Posterior vena cava (tissue), 2 donors: ENCODE measurements at regions not wholly inside any gene's neighbourhood (a gene's known extent, or its start where the extent isn't known, plus 50 kb on each side); places are given as distances from the start of the nearest gene placed in this dataset.
A peak's percentile ranks its signal among the peaks of the same experiment; 100 is the strongest.
"Not testable (repeated sequence)": the region's sequence is repeated elsewhere in the genome, so short reads cannot be mapped to it uniquely, and the experiment has no call there.

Experiments used
- DNase-seq: peaks from one replicate; pipeline ENCODE4 v3.0.0-alpha.2; 2020; ENCODE audit warnings: low spot score
- intact Hi-C, 2 donors: fragments of 100-400 bp; cut with DNase I; formaldehyde crosslinking; loops; one replicate each; pipeline versions ENCODE4 v1.14.1 to v1.14.2; 2022 to 2023
- donor health status: DM: yes; HTN: yes; CAD: no.
- donor health status: DM: yes; HTN: yes; CAD: no.

DNA sequence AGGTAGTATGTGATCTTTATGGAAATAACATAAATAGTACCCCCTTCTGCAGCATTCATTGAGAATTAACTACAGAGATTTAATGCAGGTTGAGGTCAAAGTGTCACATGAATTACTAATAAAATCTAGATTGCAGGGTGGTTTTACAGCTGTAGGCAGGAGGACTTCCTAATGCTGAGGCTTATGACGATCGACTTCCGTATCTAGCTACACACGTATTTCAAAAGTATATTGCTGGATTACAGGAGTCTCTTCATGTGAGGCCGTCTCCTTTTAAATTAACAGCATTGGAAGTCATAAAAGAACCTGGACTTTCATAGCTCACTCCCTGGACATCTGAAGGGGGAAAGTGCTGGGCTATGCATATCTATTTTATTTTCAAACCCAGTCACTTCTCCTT is 180.9 kb downstream of the OSTF1 start:
- intact Hi-C loops, result loop anchor here in 1 of 2 donors (10.0 kb wide), 1 partner anchor 596 kb away; no protein-coding TSS in a partner anchor
- no peak for DNase-seq

DNA sequence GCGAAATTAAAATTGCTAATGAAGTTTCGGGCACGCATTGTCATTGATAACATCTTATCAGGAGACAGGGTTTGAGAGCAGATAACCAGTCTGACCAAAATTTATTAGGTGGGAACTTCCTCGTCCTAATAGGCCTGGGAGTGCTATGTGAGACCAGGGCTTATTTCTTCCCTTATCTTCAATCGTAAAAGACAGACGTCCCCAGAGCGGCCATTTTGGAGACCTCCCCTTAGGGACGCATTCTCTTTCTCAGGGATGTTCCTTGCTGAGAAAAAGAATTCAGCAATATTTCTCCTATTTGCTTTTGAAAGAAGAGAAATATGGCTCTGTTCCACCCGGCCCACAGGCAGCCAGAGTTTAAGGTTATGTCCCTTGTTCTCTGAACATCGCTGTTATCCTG is 184.7 kb downstream of the OSTF1 start:
- intact Hi-C loops, result loop anchor here in 1 of 2 donors (5.0 kb wide), 1 partner anchor 1039 kb away; no protein-coding TSS in a partner anchor

DNA sequence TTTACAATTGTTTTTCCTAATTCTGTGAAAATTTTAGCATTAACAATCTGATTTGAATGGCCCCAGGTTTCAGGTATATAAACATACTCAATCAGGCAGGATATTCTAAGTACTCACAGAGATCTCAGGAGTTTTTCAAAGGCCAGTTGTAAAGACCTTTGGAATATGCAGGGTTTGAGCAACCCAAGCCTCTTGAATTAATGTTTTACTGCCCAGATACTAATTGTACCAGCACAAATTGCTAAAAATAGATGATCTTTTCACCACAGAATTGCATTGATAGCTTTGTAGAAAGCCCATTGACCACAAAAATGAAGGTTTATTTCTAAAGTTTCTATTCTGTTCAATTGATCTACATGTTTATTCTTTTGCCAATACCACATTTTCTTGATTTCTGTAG is 186.5 kb downstream of the OSTF1 start:
- DNase-seq, result no peak
- intact Hi-C loops, result loop anchor here in 1 of 2 donors (5.0 kb wide), 1 partner anchor 1038 kb away; no protein-coding TSS in a partner anchor

More for the DNA sequence above, 184.7 kb downstream of the OSTF1 start:
- DNase-seq, result not testable (repeated sequence)

DNA sequence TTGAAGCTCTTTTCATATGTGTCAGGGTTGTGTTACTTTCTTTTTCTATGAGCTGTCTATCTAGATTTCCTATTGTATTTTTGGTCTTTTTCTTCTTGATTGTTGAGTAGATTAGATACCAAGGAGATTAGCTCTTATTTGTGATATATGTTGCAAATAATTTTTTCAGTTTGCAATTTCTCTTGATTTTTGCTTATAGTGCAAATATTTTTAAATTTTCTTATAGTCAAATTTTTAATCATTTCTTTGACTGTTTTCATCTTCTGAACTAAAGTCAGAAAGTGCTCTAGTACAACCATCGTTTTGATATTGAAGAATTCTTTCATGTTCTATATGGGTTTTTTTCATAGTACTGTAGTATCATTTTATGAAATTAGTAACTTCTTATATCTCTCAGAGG is 193.7 kb downstream of the OSTF1 start:
- no peak for DNase-seq
- intact Hi-C loops, result no loop called here

DNA sequence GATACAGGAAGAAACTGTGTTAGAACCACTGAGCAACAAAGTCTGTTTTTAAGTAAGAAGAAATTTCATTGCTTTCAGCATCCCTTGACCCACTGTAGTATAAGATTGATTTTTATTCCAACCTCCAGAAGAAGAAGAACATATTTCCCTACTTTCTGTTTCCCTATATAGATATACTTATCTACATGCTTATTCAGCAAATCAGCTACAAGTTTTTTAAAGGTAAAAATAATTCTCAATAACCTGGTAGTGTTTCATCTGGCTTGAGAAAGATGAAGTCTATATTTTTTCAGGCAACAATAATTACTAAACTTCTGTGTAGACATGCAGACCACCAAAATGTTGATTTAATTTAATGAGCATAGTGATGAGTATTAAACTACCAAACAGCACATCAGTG is 201.0 kb downstream of the OSTF1 start:
- no peak for DNase-seq
- intact Hi-C loops, result no loop called here

DNA sequence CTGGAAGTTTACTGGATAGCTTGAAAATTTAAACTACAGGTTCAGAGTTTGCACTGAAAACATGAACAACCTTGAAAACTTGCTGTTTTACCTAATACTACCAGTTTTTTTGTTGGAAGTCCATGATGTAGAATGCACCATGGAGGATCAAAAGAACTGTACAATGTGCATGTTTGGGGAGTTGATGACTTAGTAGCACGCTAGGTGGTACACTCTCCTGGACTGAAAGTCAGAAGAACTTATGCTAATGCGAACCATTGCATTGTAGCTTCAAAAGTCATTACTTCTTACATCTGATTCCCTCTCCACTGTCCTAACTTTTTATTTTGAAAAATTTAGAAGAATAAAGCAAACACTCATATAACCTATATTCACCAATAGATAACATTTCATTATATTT is 211.0 kb downstream of the OSTF1 start:
- no peak for DNase-seq
- intact Hi-C loops, result no loop called here

DNA sequence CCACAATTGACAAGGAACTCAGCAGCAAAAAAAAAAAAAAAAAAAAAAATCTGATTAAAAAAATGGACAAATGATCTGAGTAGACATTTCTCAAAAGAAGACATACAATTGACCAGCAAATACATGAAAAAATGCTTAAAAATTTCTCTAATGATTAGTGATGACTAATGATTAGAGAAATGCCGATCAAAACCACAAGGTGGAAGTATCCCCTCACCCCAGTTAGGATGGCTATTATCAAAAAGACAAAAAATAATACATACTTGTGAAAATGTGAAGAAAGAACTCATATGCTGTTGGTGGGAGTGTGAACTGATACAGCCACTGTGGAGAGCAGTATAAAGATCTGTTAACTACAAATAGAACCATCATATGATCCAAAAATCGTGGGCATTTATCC is 245.3 kb downstream of the OSTF1 start:
- DNase-seq, result no peak
- intact Hi-C loops, result no loop called here

DNA sequence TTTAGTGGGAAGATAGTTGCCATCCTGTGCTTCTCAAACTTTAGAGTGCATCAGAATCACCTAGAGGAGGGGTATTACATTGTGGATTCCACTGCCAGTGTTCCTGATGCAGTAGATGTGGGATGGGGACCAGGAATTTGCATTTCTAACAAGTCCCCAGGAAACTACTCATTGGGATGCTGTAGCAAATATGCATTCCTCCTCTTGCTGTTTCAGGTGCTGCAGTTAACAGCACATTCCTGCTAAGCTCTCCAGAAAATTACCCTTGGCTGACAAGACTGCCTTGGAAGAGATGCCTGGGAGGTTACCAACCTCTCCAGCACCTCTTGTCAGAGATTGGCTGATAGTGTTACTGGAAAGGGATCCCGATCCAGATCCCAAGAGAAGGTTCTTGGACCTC is 270.5 kb downstream of the OSTF1 start:
- intact Hi-C loops, result no loop called here
- DNase-seq, result no peak

DNA sequence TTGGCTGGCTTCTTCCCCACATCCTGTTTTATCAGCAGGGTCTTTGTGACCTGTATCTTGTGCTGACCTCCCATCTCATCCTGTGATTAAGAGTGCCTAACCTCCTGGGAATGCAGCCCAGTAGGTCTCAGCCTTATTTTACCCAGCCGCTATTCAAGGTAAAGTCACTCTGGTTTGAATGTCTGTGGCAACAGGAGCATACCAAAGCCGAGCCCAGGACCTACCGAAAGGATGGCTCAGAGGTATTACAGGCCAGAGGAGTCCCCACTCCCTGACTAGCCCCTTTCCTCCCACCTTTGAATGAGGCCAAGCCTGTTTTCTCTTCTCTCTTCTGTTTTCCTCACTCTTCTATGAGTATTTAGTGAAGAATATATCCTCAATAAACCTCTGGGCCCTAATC is 271.3 kb downstream of the OSTF1 start:
- intact Hi-C loops, result no loop called here
- DNase-seq, result no peak

DNA sequence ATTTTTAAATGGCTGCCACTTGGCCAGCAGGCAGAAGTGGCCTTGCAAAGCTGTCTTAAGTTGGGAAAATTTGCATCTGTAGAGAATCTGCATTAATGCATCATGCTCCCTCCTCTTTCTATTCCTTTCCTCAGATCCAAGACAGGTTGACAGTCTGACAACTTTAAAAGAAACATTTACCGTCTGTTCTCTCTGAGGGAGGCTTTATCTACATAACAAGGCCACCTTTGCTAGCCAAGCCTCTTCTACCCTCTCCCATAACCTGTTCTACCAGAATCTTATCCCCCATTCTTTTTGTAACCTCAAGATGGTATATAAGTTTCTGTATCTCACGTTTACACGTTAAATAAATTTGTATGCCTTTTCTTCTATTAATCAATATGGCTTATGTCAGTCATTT is 271.9 kb downstream of the OSTF1 start:
- intact Hi-C loops, result no loop called here
- no peak for DNase-seq

DNA sequence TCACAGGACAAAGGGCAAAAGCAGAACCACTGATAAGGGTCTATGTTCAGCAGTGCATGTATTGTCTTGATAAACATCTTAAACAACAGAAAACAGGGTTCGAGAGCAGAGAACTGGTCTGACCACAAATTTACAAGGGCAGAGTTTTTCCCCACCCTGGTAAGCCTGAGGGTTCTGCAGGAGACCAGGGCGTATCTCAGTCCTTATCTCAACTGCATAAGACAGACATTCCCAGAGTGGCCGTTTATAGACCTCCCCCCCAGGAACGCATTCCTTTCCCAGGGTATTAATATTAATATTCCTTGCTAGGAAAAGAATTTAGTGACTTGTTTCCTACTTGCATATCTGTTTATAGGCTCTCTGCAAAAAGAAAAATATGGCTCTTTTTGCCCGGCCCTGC is 274.1 kb downstream of the OSTF1 start:
- DNase-seq, intact Hi-C loops: not testable (repeated sequence)

DNA sequence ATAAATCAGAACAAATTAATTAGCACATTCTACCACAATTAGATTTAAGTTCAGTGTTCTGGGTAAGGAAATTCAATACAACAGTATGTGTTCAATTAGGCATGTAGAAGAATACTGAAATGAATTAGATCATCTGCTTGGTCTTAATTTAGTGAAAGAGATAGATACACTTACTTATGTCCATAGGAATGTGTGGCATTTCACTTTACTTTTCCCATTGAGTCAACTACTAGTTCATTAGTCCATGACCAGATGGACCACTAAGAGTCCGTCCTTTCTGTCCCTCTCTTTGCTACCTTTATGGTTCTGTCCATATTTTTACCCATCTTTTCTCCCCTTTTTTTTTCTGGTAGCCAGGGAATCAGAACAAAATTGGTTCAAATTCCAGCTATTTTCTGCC is 276.9 kb downstream of the OSTF1 start:
- DNase-seq, result no peak
- intact Hi-C loops, result no loop called here

DNA sequence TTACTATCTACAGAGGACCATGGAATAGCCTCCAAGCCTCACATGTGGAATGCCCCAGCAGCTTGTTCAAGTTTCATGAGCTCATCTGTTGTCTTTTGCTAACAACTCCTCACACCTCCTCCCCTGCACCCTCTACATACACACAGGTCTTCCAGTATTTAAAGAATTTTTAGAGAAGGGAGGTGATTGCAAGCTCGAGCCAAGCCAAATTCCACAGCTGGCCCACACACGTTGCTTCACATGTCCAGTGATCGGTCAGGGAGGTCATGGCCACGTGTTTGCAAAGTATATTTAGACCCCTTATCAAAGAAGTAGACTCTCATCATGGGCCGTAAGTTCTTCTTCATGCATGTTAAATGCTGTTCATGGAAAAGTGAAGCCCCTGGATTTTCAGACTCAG is 281.7 kb downstream of the OSTF1 start:
- DNase-seq, result no peak
- intact Hi-C loops, result no loop called here

DNA sequence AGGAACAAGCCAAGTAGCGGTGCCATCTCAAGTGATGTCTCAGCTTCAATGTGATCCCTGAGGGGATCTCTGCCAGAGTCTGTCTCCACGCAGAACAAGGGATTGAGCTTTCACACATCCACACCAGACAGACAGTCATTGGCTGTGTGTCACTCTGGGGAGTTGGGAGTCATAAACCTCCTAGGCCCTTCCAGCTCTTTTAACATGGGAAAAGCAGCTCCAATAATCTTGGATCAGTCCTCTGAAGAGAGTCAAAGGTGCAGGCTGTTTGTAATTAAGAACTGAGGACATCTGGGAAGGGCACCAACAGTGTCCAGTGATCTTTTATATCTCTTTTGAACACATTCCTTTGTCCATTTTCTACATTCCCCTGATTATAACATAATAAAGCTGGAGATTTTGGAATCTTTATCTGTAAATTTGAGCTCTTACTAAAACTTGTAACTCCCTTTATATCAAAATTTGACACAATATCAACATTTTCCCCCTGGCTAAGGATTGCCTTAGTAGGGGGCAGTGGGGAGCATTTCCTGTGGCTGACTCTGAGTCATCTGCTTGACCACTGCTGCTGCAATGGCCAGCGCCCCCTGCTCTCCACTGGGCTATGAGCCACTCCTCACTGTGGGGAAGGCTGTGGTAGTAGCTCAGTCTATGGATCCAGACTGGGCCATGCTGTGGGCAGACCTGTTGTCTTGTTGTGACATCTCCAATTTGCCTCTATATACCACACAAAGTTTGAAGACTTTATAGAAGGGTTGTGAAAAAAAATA is 284.4 kb downstream of the OSTF1 start:
- peak; percentile 83 for DNase-seq
- intact Hi-C loops, result no loop called here

DNA sequence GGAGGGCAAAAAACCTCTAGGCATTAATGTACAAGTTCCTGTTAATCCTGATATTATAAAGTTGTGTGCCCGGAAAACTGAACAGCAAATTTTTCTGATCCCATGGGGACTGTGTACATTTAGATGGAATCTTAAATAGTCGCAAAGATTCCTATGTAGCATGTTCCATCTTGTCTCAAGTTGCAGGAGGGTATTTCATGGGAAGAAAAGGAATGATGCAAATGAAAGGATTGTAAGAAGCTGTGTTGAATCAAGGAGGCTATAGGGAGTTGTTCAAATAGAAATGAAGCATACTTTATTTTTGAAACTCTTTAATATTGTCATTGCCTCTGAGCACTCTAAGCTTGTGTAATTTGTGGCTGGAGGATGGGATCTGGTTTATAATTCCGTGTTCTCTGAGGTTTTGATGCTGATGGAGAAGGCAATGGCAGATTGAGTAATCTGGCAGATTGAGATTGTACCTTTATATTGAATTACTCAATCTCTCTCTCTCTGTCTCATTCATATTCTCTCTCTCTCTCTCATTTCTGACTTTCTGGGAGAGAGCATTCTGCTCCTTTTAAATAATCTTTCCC is 288.5 kb downstream of the OSTF1 start:
- intact Hi-C loops, result no loop called here
- DNase-seq, result no peak

DNA sequence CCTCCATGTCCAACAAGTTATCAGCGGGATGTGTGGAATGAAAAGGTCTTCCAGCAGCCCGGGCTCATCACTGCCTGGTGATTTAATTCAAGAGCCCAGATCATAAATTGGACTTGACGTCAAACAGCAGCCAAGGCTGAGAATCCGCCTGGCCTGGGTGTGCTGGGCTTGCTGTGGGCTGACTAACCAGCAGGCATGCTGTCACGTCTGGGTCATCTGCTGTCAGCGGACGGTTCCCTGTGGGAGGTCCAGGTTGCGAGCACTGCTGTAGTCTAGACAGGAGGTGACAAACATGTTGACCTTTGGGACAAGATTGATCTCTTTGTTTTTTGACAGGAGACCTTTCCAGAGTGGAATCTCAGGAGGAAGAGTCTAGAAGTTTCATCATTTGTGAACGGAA is 289.7 kb downstream of the OSTF1 start:
- intact Hi-C loops, result no loop called here
- peak; percentile 97 for DNase-seq

DNA sequence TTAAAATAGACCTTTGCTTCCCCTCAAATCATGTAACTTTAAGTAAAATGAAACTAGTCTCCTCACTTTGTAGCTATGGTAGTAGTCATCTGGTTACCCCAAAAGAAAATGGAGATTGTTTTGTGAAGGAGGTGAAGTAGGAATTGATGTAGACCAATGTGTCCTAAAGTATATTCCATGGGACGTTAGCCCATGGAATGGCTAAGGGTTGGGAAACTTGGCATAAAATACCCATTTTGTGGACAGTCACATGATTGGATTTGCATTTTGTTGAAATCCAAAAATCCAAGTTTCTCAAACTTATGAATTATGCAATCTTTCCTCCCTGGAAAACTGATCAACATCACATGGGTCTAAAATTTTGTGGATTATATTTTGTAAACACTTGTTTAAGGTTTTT is 290.6 kb downstream of the OSTF1 start:
- intact Hi-C loops, result no loop called here
- DNase-seq, result no peak

DNA sequence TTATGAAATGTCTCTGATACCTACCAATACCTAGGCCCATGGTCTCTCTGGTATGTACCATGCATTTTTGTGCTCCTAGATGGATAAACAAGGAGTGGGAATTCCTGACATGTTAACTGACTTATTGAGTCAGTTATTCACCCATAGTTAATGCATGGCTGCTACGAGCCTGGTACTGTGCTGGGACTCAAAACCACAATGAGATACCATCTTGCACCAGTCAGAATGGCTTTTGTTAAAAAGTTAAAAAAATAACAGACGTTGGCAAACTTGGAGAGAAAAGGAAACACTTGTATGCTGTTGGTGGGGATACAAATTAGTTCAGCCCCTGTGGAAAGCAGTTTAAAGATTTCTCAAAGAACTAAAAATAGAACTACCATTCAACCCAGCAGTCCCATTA is 293.8 kb downstream of the OSTF1 start:
- DNase-seq, result no peak
- intact Hi-C loops, result no loop called here

DNA sequence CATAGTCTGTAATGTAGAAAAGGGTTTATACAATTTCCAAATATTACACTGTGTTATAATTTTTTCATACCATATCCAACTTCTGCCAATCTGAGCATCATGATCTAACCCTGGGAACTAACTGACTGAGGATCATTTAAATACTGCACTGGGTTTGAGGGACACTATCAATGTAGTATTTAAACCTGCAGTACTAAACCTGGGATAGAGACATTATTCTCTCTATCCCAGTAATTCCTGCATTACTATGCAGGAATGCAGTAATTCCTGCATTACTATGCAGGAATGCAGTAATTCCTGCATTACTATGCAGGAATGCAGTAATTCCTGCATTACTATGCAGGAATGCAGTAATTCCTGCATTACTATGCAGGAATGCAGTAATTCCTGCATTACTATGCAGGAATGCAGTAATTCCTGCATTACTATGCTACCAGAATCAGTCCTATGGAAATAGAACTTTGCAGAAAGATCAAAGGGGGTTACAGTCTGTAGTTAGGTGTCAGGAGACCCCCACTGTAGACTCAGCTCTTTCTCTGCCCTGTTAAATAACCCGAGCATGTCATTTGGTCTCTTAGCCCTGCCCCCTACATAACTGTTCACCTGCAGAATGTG is 295.2 kb downstream of the OSTF1 start:
- DNase-seq, intact Hi-C loops: not testable (repeated sequence)

DNA sequence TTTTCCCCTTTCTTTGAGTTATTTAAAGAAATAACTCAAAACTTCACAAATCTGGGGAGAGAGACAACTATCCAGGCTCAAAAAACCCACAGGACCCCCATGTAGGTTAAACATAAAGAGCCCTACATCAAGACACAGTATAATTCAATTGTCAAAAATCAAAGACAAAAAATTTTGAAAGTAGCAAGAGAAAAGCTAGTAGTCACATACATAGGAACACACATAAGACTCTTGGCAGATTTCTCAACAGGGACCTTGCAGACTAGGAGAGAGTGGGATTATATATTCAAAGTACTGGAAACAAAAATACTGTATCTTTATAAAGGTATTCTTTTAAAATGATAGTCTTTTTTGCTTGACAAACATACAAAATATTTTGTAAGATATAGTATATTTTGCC is 296.9 kb downstream of the OSTF1 start:
- no peak for DNase-seq

DNA sequence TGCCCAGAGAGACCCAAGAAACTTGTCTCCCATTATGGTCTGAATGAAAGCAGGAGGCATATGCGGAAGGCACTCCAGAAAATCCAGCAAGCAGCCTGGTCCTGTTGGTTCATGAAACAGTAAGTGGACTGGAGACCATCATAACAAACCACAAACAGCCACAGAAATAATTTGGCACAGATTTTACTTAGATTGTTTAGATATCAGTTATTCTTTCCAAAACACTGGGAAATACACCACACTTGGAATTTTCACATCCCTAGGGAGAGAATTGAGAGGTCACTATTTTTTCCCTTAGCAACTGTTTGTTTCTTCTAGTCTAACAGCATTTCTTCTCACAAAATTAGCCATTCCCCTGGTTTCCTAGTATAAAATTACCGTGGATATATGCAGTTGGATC is 300.8 kb downstream of the OSTF1 start:
- intact Hi-C loops, result no loop called here
- no peak for DNase-seq

More for the DNA sequence above, 296.9 kb downstream of the OSTF1 start:
- intact Hi-C loops, result no loop called here
